ENCODE measurements at regions not wholly inside any gene's neighbourhood (a gene's known extent, or its start where the extent isn't known, plus 50 kb on each side); places are given as distances from the start of the nearest gene placed in this dataset.

GRCh38 chr17:33679595-33679994 is 386.5 kb upstream of the ASIC2 start:
- no peaks in the 10 kb centered on the region for H3K36me3 Mint-ChIP-seq (ENCODE audit: insufficient read depth, unreplicated experiment)
- peaks cover 11% of the 10 kb centered on the region for H3K9me3 Mint-ChIP-seq (ENCODE audit: unreplicated experiment)
- H3K27ac Mint-ChIP-seq (ENCODE audit: low read depth, unreplicated experiment), result no peak overlapping the region
- intact Hi-C loops (cut with micrococcal nuclease), result no loop called here
- H3K27me3 Mint-ChIP-seq (ENCODE audit: insufficient read depth, unreplicated experiment), result no peaks in the 10 kb centered on the region
- no peak for DNase-seq (ENCODE audit: unreplicated experiment)
- no peaks in the 10 kb centered on the region for H3K4me1 Mint-ChIP-seq (ENCODE audit: insufficient read depth, unreplicated experiment)
- no TSS peak for BruUV-seq (replicated peaks)
- POLR2A ChIA-PET, result no interaction called here
- TF ChIP-seq CTCF (IDR thresholded peaks at IDR 0.05; ENCODE audit: unreplicated experiment), result no peak
- H3K4me3 Mint-ChIP-seq (ENCODE audit: unreplicated experiment), result no peak overlapping the region
- CTCF ChIA-PET, result interaction anchor here (0.6 kb wide), 1 partner anchor 629 kb away, joined by 3 read pairs; no protein-coding TSS in a partner anchor

DNA sequence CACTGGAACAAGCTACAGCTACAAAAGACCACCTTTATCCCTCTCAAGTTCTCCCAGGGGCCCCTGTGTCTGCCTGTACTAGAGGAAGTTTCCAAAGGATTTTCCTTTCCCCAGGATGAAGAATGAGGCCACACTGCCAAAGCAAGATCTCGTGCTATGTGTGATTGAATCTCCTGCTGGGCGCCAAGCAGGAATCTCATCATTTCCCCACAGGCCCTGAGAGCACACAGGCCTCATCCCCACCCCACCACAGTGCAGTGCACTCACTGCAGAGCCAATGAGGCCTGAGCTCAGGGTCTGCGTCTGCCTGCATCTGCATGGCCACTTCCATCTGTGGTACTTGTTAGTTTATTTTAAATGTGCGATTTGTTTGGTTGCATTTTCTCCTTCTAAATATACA is 387.4 kb upstream of the ASIC2 start:
- intact Hi-C loops (cut with micrococcal nuclease), result no loop called here
- ChIA-PET POLR2A (no interaction called here), CTCF (interaction anchor here (1.2 kb wide), 1 partner anchor 73 kb away, joined by 6 read pairs; no protein-coding TSS in a partner anchor)
- H3K4me1 Mint-ChIP-seq (ENCODE audit: insufficient read depth, unreplicated experiment), result no peaks in the 10 kb centered on the region
- H3K27ac Mint-ChIP-seq (ENCODE audit: low read depth, unreplicated experiment), result no peak overlapping the region
- no peaks in the 10 kb centered on the region for H3K27me3 Mint-ChIP-seq (ENCODE audit: insufficient read depth, unreplicated experiment)
- no peaks in the 10 kb centered on the region for H3K36me3 Mint-ChIP-seq (ENCODE audit: insufficient read depth, unreplicated experiment)
- TF ChIP-seq CTCF (IDR thresholded peaks at IDR 0.05; ENCODE audit: unreplicated experiment), result no peak
- no peak overlapping the region for H3K4me3 Mint-ChIP-seq (ENCODE audit: unreplicated experiment)
- H3K9me3 Mint-ChIP-seq (ENCODE audit: unreplicated experiment), result peaks cover 17% of the 10 kb centered on the region
- BruUV-seq (replicated peaks), result no TSS peak
- DNase-seq (ENCODE audit: unreplicated experiment), result no peak

GRCh38 chr17:33682599-33682998 is 389.5 kb upstream of the ASIC2 start:
- intact Hi-C loops (cut with micrococcal nuclease), result no loop called here
- TF ChIP-seq CTCF (IDR thresholded peaks at IDR 0.05; ENCODE audit: unreplicated experiment), result no peak
- DNase-seq (ENCODE audit: unreplicated experiment), result no peak
- ChIA-PET POLR2A (no interaction called here), CTCF (interaction anchor here (4.8 kb wide), 1 partner anchor 8 kb away, joined by 26 read pairs; no protein-coding TSS in a partner anchor)
- Mint-ChIP-seq H3K27me3 (ENCODE audit: insufficient read depth, unreplicated experiment) (no peaks in the 10 kb centered on the region), H3K9me3 (ENCODE audit: unreplicated experiment) (peaks cover 20% of the 10 kb centered on the region), H3K4me1 (ENCODE audit: insufficient read depth, unreplicated experiment) (no peaks in the 10 kb centered on the region), H3K4me3 (ENCODE audit: unreplicated experiment) (no peak overlapping the region), H3K27ac (ENCODE audit: low read depth, unreplicated experiment) (no peak overlapping the region), H3K36me3 (ENCODE audit: insufficient read depth, unreplicated experiment) (no peaks in the 10 kb centered on the region)
- no TSS peak for BruUV-seq (replicated peaks)

- ChIA-PET CTCF (interaction anchor here (0.6 to 4.8 kb wide), 3 partner anchors 10 to 61 kb away, joined by 3 to 26 read pairs (median 4); no protein-coding TSS in a partner anchor), POLR2A (no interaction called here)
- Mint-ChIP-seq H3K36me3 (ENCODE audit: insufficient read depth, unreplicated experiment) (no peaks in the 10 kb centered on the region), H3K4me3 (ENCODE audit: unreplicated experiment) (no peak overlapping the region), H3K27me3 (ENCODE audit: insufficient read depth, unreplicated experiment) (no peaks in the 10 kb centered on the region), H3K9me3 (ENCODE audit: unreplicated experiment) (peaks cover 22% of the 10 kb centered on the region), H3K27ac (ENCODE audit: low read depth, unreplicated experiment) (no peak overlapping the region), H3K4me1 (ENCODE audit: insufficient read depth, unreplicated experiment) (no peaks in the 10 kb centered on the region)
- no peak for DNase-seq (ENCODE audit: unreplicated experiment)
- intact Hi-C loops (cut with micrococcal nuclease), result no loop called here
- TF ChIP-seq CTCF (IDR thresholded peaks at IDR 0.05; ENCODE audit: unreplicated experiment), result no peak
- BruUV-seq (replicated peaks), result no TSS peak
Measured at GRCh38 chr17:33684735-33685134, 391.6 kb upstream of the ASIC2 start.

All from MCF 10A (cell line).